HG03064 (cell line): ENCODE measurements at regions not wholly inside any gene's neighbourhood (a gene's known extent, or its start where the extent isn't known, plus 50 kb on each side); places are given as distances from the start of the nearest gene placed in this dataset.

Source experiments
- ATAC-seq: cut with Tn5 transposase; IDR thresholded peaks from one replicate; pipeline ENCODE4 v1.9.1; 2021; ENCODE audit warnings: low read depth; ENCODE audit not compliant: unreplicated experiment

GRCh38 chr9:89787595-89787994 lies 182.8 kb downstream of the GADD45G start:
- no peak for ATAC-seq

GRCh38 chr9:89788434-89788833 lies 183.6 kb downstream of the GADD45G start:
- ATAC-seq = no peak

- no peak for ATAC-seq
These were observed 185.2 kb downstream of the GADD45G start for GRCh38 chr9:89789922-89790510.

GRCh38 chr9:89790542-89791109 lies 185.8 kb downstream of the GADD45G start:
- ATAC-seq = no peak

- no peak for ATAC-seq
These were observed 186.9 kb downstream of the GADD45G start for GRCh38 chr9:89791754-89792153.

- no peak for ATAC-seq
These were observed 187.6 kb downstream of the GADD45G start for GRCh38 chr9:89792189-89793123.

GRCh38 chr9:89793124-89793495 lies 188.3 kb downstream of the GADD45G start:
- ATAC-seq = no peak

GRCh38 chr9:89793551-89793950 lies 188.7 kb downstream of the GADD45G start:
- ATAC-seq = no peak

- no peak for ATAC-seq
These were observed 190.1 kb downstream of the GADD45G start for GRCh38 chr9:89794918-89795317.

- no peak for ATAC-seq
These were observed 190.9 kb downstream of the GADD45G start for GRCh38 chr9:89795538-89796195.

GRCh38 chr9:89796606-89797005 lies 191.8 kb downstream of the GADD45G start:
- no peak for ATAC-seq

- ATAC-seq = no peak
These were observed 192.4 kb downstream of the GADD45G start for GRCh38 chr9:89797255-89797654.

- ATAC-seq = no peak
These were observed 193.2 kb downstream of the GADD45G start for GRCh38 chr9:89797937-89798455.

- ATAC-seq = no peak
These were observed 193.8 kb downstream of the GADD45G start for GRCh38 chr9:89798547-89799120.

- ATAC-seq = no peak
These were observed 194.4 kb downstream of the GADD45G start for GRCh38 chr9:89799221-89799620.

GRCh38 chr9:89799766-89800165 lies 195.0 kb downstream of the GADD45G start:
- ATAC-seq = no peak

- no peak for ATAC-seq
These were observed 196.5 kb downstream of the GADD45G start for GRCh38 chr9:89801341-89801740.

GRCh38 chr9:89801742-89802670 lies 197.2 kb downstream of the GADD45G start:
- no peak for ATAC-seq

GRCh38 chr9:89802781-89803355 lies 198.1 kb downstream of the GADD45G start:
- ATAC-seq = no peak
